ENCODE measurements at regions not wholly inside any gene's neighbourhood (a gene's known extent, or its start where the extent isn't known, plus 50 kb on each side); places are given as distances from the start of the nearest gene placed in this dataset.

DNA sequence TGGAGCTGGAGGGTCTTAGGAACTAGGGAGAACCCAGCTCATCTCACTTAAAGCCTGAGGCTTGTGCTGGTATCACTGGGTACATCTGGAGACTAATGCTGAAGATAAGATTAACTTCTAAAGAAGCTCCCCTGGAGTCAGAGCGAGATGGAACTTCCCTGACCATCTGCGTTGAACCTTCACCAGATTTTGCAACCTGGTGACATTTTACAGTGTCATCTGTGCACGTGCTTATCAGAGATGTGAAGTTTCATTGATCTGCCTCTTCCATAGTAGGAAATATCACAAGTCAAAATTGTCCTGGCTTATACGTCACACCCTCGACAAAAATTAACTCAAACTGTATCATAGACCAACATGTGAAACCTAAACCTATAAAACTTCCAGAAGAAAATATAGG lies 395.5 kb downstream of the SHQ1 start:
- DNase-seq = no peak

DNA sequence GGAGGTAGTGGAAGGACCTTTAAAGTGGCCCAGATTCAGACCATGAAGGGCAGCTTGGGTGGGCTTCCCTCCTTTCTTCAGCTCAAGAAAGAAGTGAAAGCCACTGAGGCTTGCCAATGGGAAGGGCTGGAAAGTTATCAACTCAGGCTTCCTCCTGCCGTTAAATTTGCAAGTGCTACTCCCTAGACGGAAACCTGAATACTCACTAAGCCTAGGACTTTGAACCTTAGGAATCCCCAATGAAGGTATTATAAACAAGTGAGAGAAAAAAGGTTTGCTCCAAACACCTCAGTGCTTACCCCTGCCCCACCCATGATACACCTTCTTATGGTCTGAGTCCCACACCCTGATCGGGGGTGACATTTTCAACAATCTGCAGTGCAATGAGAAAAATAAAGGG lies 396.4 kb downstream of the SHQ1 start:
- no peak for DNase-seq

DNA sequence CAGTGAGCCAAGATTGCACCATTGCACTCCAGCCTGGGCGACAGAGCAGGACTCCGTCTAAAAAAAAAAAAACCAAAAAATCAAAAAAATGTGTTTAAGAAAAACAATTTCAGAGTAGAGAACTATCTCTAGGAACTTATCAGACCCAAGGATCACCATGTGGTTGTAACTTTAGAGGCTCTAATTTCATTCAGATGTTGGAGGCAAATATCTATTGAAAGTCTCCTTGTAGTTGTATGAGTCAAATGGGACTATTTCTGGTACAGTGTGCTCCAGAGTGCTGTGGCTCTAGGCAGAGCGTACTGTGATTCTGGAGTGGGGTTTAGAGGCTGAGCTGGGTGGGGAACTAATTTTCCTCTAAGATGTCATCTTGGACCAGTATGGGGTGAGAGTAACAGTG lies 398.7 kb downstream of the SHQ1 start:
- no peak for DNase-seq

DNA sequence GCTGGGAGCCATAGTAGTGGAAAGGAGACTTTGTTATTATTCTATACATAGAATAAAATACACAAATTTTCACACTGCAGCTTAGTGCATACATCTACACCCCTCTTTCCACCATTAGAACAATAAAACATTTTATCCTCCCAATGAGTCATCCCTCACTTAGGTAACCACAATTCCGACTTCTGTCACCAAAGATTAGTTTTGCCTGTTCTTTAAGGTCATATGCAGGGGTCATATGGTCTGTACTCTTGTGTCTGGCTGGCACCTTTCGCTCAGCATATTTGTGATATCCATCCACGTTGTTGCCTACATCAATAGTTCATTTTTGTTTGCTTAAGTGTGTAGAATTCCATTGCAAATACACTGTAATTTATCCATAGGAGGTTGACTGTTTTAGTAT lies 399.4 kb downstream of the SHQ1 start:
- DNase-seq = no peak

DNA sequence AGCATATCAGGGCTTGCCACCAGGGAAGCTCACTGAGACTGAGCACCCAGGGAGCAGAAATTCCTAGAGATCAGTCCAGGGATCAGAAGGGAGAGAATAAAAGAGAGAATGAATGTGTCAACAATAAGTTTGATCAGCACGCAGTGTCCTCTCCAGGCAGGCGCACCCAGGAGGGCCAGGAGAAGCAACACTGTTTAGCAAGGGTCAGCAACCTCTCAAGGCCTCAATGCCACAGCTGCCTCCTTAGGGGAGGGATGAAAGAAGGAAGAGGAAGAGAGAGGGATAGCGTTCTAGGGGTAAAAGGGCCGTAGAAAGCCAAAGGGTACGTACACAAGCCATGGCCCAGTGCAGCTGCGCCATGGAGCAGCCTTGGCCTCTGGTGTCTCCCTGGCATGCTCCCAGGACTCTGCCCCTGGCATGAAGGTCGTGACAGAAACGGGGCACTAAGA lies 399.8 kb downstream of the SHQ1 start:
- DNase-seq = no peak

DNA sequence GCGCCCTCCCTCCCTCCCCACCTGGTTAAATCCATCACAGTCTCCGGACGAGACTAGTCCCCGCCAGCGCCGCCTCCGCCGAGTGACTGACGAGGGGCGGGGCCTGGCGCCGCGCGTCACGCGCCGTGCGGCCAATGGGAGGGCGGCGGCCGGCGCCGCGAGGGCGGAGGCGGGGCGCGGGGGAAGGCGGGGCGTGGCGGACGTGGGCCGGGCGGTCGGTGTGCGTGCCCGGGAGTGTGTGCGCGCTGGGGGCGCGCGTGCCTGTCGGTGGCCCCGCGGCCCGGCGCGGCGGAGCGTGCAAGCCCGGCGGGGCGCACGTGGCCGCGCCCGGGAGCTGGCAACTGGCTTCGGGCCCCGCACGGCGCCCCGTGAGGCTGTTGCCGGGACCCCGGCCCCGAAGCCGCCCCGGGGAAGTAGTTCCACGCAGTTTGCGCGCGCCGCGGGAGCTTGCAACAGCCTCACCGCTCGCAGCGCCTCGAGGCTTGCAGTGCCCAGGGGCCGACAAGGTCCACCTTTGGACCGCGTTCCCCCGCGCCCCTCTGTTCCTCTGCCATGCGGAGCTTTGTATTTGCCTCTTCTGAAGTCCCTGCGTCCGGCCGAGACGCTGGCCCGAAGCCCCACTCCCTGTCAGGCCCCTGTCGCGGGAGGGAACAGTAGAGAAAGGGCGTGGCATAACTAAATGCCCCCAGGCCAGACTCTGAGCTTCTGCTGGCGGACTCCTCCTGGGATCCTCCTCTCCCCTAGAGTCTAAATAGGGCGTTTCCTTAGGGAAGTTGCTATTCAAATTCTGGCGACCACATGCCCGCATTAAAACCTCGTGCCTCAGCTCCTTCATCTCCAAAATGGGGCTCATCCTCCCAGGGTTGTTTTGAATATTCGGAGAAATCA lies 400.9 kb downstream of the SHQ1 start:
- DNase-seq = peak; percentile 95

- DNase-seq = peak; percentile 39
Observed at GRCh38 chr3:72446218-72447058, 401.8 kb downstream of the SHQ1 start, which contains the start of gene RYBP. Gene RYBP (minus strand): TSS chr3:72446621.

GRCh38 chr3:72445827-72446217 lies 402.4 kb downstream of the SHQ1 start:
- no peak for DNase-seq

DNA sequence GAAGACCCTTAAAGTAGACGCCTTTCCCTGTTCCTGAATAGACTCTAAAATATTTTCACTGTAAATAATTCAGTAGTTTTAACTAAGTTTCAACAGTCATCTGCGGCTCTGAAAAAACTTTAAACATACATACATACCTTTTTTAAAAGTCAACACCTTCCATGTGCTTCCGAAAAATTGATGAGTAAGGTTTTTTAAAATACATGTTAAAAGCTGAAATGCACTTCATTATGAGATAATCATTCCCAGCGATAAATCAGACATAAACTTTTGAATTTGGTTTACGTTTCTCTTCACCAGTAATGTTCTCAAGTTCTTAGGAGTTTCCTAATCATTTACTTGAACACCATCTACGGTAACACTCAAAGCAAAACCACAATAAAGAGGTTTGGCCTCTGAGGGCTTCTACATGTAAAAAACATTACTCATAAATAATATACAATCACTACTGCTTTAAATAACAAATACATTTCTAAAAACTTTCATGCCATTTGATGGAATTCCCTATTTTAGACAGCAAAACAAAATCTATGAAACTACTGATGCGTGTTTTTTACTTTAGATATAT lies 403.5 kb downstream of the SHQ1 start:
- DNase-seq = peak; percentile 14

- no peak for DNase-seq
Observed at GRCh38 chr3:72442759-72443158, 405.5 kb downstream of the SHQ1 start.

DNA sequence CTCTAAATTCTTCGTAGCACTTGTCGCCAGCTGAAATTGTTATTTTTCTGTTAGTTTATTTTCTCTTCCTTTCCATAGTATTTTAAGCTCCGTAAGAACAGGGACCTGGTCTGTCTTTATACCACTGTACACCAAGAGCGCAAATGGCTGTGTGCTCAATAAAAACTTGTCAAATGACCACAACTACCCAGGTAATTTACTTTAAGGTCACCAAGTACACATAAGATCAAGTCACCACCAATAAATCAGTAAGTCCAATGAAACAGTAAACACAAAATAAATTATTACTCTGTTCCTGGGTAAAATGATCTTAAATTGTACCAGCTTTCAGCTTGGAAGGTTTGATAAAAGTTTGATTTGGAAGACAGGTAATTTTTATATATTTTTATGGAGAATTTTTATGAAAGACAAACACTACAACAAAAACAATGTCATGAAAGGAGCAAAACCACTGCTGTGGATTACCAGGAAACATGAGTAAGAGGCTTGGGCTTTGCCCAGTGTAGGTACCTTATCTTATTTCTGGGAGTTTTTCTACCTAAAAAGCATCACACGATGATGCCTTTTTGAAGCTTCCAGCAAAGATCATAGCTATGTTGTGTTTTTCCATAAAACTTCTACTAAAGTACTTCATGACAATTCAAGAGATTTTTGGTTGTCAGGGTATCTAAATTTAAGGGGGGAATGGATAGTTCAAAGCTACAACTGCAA lies 406.8 kb downstream of the SHQ1 start:
- DNase-seq = no peak

DNA sequence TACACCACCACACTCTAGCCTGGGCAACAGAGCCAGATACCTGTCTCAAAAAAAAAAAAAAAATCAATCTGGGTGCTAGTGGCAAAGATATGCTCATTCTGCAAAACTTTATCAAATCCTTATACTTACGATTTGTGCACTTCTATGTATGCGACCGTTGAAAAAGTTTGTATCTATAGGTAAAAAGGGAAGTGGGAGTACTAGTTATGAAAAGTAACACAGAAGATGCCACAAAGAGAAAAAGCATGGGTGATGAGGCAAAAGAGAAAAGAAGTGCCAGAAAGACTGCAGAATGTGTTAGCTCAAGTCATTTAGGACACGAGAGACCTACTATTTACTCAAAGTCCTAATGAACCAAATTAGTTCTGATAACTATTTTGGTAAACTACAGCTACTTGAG lies 407.8 kb downstream of the SHQ1 start:
- DNase-seq = no peak

DNA sequence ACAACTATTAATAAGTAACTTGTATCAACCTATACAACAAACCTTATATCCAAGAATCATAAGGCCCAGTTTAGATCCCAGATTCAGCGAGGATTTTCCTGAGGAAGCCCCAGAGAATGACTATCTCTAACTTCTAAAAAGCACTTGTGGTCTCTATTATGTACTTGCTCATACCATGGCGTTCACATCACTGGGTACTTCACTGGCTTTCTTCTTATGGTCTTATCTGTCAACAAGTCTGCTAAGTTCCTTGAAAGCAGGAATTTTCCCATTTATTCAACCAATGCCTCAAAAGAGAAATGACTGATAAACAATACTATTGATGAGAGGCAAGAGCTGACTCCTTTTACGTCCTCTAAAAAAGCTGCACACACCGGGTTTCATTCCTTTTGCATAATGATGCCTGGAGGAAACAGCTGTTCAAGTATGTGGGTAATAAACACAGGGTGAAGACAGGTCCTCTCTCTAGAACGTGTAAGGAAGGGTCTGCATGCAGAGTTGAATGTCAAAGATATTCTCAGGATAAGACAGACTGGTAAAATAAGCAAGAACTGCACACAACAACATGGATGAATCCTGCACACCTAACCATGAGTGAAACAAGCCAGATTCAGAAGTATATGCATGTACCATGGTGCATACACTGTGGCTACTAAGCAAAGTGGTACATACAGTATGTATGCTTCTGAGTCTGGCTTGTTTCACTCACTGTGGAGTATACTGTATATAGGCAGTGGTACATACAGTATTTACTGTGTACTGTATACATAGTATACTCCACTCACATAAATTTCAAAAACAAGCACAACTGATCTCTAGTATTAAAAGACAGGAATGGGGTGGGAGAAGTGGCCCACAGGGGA lies 408.7 kb downstream of the SHQ1 start:
- DNase-seq = no peak

DNA sequence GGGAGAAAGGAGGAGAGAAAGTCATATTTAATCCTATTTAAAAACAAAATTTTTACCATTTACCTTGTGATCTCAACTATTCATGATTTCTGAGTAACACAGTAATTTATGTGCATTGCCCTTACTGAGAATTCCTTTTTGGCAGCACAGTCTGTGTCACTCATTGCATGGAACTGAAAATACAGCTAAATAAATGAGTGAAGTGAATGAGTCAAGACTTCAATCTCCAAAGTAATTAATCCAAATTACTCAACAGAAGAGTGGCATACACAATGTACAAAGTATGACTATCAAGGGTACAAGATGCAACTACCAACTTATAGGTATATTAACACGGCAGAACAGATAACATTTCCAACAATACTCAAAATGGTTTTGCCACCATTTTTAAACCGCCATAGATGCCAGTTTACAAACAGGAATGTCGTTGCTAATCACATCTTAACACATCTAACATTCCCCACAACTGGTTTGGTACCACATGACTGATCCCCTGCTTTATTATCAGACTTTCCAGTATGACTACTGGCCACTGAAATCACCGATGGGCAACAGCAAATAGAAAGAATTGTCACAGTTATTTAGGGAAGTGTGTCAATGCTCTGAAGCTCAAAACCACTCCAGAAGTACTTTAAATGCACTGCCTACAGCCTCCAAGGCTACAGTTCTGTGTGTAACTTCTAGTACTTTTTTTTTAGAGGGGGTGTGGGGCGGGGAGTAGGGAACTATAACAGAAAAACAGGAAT lies 410.4 kb downstream of the SHQ1 start:
- DNase-seq = no peak

DNA sequence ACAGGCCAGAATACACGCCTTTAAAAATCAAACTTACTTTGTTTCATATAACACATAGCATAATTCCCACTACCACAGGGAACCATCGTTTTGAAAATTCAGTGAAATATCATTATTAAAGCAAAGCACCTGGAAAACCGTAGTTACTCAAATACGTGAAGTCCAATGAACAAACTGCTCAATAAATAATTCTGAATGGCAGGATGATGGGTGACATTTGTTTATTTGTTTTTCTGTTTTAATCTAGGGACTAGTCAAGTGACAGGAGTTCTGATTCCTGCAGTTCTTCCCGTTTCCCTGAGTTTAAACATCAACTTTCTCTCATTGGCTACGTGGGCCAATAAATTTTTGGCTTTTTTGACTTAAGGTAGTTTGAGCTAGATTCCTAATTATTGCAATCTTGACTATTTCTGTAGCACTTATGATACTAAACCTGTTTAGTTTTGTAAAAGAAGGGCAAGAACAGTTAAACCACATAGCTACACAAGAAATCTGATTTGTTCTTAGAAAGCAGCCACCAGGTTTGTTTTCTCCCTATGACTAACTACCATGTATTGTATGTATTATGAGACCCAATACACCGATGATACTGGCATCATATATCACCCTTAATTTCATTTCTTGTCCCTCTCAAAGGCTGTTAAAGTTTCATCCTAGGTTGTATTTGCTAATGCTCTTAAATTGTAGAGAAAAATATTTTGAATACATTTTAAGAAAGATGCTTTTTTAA lies 411.2 kb downstream of the SHQ1 start:
- no peak for DNase-seq

- DNase-seq = no peak
Observed at GRCh38 chr3:72434296-72434695, 413.9 kb downstream of the SHQ1 start.

DNA sequence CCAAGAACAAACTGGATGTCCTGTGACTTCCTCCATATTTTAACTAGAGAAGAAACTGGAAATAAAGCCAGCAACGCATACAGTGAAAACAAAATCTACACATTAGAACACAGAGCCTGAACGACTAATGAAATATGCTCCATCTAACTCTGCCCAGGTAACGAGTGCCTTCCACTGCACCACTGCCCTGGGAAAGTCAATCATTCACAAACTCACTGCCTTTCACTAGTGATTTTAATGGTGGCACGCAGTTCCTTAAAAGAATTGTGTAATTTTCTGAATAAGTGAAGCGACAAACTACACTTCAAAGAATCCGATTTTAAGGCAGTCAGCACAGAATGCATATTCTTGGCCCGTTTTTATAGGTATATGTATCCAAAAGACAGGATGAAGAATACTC lies 416.0 kb downstream of the SHQ1 start:
- DNase-seq = no peak

DNA sequence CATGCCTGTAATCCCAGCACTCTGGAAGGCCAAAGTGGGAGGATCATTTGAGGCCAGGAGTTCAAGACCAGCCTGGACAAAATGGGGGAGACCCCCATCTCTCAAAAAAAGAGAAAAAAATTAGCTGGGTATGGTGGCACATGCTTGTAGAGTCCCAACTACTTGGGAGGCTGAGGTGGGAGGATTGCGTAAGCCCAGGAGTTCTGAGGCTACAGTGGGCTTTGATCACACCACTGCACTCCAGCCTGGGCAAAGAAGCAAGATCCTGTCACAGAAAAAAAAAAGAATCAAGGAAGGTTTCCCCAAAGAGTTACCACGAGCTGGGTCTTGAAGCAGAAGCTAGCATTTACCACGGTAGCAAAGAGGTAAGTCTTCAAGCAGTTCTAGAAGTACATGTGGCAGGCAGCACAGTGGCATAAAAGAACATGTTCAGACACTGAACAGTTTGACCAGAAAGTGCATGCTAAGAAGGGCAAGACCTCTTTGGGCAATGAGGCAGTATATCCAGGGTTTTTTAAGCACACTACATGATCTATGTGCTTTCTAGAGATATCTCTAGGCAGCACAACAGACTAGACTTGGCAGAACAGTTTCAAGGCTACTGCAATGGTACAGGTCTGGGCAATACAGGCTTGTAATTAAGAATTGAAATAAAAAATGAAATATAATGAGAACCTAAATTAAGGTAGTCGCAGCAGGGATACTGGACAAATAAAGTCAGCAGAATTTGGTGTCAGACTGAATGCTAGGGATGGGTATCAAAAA lies 418.5 kb downstream of the SHQ1 start:
- DNase-seq = no peak

- DNase-seq = no peak
Observed at GRCh38 chr3:72428803-72429202, 419.4 kb downstream of the SHQ1 start.

- DNase-seq = no peak
Observed at GRCh38 chr3:72427624-72428023, 420.6 kb downstream of the SHQ1 start.
